ENCODE measurements at regions not wholly inside any gene's neighbourhood (a gene's known extent, or its start where the extent isn't known, plus 50 kb on each side); places are given as distances from the start of the nearest gene placed in this dataset.
A peak's percentile ranks its signal among the peaks of the same experiment; 100 is the strongest.

- no peak for DNase-seq (ENCODE audit: low read depth in 4 of 4, low spot score in 2 of 4)
Measured at GRCh38 chr9:13615660-13616490, 336.4 kb upstream of the MPDZ start.

DNA sequence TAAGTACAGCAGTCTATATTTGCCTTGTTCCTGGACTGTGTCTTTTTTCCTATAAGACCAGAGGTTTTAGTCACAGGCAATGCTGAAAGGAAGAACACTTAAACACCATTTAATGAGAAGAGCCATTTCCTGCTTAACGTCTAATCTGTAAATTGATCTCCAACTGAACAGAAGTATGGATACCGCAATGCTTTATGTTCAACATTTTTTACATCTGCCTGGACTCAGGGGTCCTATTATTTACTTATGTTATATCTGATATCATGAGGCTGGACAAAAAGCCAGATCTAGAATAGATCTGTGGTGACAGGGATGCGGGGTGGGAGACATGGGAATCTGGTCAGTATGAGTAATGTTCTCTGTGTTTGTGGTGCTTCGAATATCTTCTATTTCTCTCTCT is 334.6 kb upstream of the MPDZ start:
- no peak for DNase-seq (ENCODE audit: low read depth in 4 of 4, low spot score in 2 of 4)

GRCh38 chr9:13613296-13613695 is 333.8 kb upstream of the MPDZ start:
- no peak for DNase-seq (ENCODE audit: low read depth in 4 of 4, low spot score in 2 of 4)

DNA sequence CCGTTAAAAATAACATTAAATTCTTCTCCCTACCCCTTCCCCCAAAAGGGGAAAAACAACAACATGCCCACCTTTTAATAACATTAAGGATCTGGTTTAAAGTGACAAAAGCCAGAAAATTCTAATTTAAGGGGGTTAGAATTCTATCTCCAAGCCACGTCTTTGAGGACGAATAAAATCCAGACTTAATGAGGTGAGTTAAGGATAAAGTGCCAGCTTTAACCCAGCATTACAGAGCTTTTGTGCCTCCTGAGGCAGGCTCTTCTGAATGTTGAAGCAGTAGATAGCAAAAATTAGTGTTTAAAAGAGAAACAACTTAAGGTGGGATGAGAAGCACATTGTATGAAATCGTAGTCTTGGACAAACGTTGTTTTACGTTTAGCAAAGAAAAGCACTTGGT is 329.0 kb upstream of the MPDZ start:
- DNase-seq (ENCODE audit: low read depth in 4 of 4, low spot score in 2 of 4) = no peak

GRCh38 chr9:13607481-13608441 is 328.3 kb upstream of the MPDZ start:
- DNase-seq (ENCODE audit: low read depth in 4 of 4, low spot score in 2 of 4) = no peak

GRCh38 chr9:13606586-13606985 is 327.1 kb upstream of the MPDZ start:
- DNase-seq (ENCODE audit: low read depth in 4 of 4, low spot score in 2 of 4) = no peak

GRCh38 chr9:13603921-13604320 is 324.4 kb upstream of the MPDZ start:
- DNase-seq (ENCODE audit: low read depth in 4 of 4, low spot score in 2 of 4) = no peak

DNA sequence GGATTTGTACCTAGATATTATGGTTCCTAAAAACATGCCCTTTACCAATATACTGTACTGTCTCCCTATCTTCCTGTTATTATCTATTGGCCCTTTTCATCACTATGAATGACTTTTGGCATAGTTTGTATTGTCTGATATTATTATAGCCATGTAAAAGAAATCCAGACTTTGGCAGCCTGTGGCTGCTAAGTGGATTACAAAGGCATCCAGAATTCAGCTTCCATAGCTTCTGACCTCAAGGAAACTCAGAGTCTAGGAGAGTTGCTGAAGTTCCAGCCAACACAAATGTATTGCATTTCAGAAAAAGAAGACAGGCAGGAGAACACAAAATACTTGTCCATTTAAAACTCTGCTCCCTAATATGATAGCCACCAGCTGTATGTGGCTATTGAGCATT is 319.2 kb upstream of the MPDZ start:
- DNase-seq (ENCODE audit: low read depth in 4 of 4, low spot score in 2 of 4) = no peak

- no peak for DNase-seq (ENCODE audit: low read depth in 4 of 4, low spot score in 2 of 4)
Measured at GRCh38 chr9:13597427-13597826, 317.9 kb upstream of the MPDZ start.

DNA sequence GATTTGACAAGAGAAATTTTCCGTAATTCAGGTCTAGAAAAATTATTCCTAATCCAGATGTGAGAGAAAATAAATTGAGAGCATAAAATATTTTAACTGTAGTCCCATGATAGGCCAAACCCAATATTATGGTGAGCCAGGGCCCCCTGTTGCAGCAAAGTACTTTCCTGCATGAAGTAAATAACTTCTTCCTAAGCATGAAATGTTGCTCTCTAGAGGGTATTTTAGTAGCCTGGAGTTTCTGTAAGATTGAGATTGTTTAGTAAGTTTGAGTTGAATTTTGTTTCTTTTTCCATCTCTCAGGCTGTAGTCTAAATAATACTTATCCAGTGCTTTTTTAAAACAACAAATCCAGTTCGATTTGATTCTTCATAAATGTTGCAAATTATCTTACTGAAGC is 317.5 kb upstream of the MPDZ start:
- no peak for DNase-seq (ENCODE audit: low read depth in 4 of 4, low spot score in 2 of 4)

DNA sequence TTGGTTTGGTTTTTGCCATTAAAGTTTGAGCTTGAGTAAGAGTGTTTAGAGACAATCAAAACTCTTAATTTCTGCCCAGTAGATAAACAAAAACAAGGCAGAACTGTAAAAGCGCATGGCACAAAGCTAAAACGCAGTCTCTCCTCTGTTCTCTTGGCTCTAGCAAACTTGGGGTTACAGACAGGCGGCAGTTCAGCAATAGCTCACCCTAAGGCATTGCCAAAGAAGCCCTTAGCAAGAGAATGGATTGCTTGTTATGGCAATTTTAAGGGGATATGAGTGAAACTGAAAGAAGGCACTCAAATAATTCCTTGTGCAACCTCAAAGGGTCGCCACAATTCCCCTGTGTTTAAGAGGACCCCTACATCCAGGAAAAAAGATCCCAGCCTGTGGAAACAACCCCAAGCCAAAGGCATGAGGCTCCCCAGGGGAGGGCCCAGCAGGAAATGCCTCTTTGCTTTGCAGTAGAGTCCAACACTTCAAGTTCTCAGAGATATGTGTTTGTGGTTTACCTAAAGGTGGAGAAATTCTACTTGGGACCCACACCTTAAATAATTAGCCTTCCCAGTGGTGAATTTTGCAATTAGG is 317.0 kb upstream of the MPDZ start:
- no peak for DNase-seq (ENCODE audit: low read depth in 4 of 4, low spot score in 2 of 4)

DNA sequence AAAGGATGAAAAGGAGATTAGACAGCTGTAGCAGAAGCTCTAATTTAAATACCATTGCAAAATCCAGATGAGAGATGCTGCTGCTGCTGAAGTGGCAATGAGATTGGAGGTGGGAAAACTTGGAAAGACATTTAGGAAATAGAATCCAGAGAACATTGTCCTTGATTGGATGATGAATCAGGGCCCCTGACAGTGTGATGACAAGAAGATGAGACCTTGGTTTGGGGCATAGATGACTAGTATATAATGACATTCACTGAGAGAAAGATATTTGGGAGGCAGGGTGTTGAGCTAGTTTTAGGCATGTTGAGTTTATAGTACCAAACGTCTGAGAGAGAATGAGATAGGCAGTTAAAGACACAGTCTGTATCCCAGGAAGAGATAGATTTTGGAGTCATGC is 311.5 kb upstream of the MPDZ start:
- no peak for DNase-seq (ENCODE audit: low read depth in 4 of 4, low spot score in 2 of 4)

GRCh38 chr9:13589034-13589737 is 309.7 kb upstream of the MPDZ start:
- no peak for DNase-seq (ENCODE audit: low read depth in 4 of 4, low spot score in 2 of 4)

GRCh38 chr9:13588151-13589033 is 308.9 kb upstream of the MPDZ start:
- peak; percentile 72 to 85 (median 76) for DNase-seq (ENCODE audit: low read depth in 4 of 4, low spot score in 2 of 4)

GRCh38 chr9:13587571-13587970 is 308.1 kb upstream of the MPDZ start:
- DNase-seq (ENCODE audit: low read depth in 4 of 4, low spot score in 2 of 4) = no peak

- no peak for DNase-seq (ENCODE audit: low read depth in 4 of 4, low spot score in 2 of 4)
Measured at GRCh38 chr9:13586587-13587374, 307.3 kb upstream of the MPDZ start.

DNA sequence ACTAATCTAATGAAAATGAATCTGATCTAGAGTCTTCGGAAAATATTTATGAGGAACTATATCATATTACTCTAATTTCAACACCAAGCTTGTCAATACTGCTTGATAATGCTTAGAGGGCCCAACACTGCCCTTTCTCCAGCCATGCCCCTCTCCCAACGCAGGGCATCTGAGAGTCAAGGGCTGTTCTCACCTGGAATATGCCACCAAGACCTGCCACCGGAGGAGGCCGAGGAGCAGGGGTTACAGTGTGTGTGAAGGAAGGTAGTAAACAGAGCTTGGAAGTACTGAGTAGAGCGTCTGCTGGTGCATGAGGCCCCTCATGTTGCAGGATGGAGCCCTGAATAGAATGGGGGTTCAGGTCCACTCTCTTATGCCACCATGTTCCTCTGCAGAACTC is 301.3 kb upstream of the MPDZ start:
- DNase-seq (ENCODE audit: low read depth in 4 of 4, low spot score in 2 of 4) = no peak

DNA sequence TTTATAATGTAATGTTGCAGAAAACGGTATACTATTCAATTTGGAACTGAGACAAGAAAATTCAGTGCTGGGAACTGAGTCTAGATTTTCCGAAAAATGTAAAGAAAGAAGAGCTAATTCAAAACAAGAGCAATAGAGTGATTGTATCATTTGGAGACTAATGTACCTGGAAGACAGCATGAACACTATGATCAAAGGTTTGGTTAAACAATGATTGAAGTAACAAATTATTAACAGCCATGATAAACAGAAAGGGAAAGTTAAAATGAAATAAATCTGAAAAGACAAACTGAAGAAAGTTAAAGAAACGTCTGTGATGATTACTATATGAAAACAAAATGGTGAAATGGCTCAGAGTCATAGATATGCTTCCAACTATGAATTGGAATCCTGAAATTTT is 300.6 kb upstream of the MPDZ start:
- DNase-seq (ENCODE audit: low read depth in 4 of 4, low spot score in 2 of 4) = no peak

- no peak for DNase-seq (ENCODE audit: low read depth in 4 of 4, low spot score in 2 of 4)
Measured at GRCh38 chr9:13576101-13576500, 296.6 kb upstream of the MPDZ start.
